GM19455 (cell line): ENCODE measurements at regions not wholly inside any gene's neighbourhood (a gene's known extent, or its start where the extent isn't known, plus 50 kb on each side); places are given as distances from the start of the nearest gene placed in this dataset.
"Not testable (repeated sequence)": the region's sequence is repeated elsewhere in the genome, so short reads cannot be mapped to it uniquely, and the experiment has no call there.

Experiments
- ATAC-seq: cut with Tn5 transposase; IDR thresholded peaks from one replicate; pipeline ENCODE4 v1.9.1; 2021; ENCODE audit not compliant: unreplicated experiment

- ATAC-seq, result no peak
Measured at GRCh38 chr10:56298941-56299340, 62.1 kb downstream of the ZWINT start.

GRCh38 chr10:56296618-56297017 lies 64.4 kb downstream of the ZWINT start:
- ATAC-seq, result no peak

- ATAC-seq, result no peak
Measured at GRCh38 chr10:56288403-56288802, 72.7 kb downstream of the ZWINT start.

GRCh38 chr10:56286096-56286495 lies 75.0 kb downstream of the ZWINT start:
- ATAC-seq, result no peak

GRCh38 chr10:56279270-56279669 lies 81.8 kb downstream of the ZWINT start:
- ATAC-seq, result no peak

GRCh38 chr10:56269181-56269580 lies 91.9 kb downstream of the ZWINT start:
- no peak for ATAC-seq

GRCh38 chr10:56266120-56266519 lies 94.9 kb downstream of the ZWINT start:
- ATAC-seq, result no peak

GRCh38 chr10:56258991-56259390 lies 102.1 kb downstream of the ZWINT start:
- no peak for ATAC-seq

- ATAC-seq, result no peak
Measured at GRCh38 chr10:56258378-56258777, 102.7 kb downstream of the ZWINT start.

- ATAC-seq, result no peak
Measured at GRCh38 chr10:56255298-56255697, 105.8 kb downstream of the ZWINT start.

GRCh38 chr10:56240471-56240870 lies 120.6 kb downstream of the ZWINT start:
- no peak for ATAC-seq

GRCh38 chr10:56231436-56231835 lies 129.6 kb downstream of the ZWINT start:
- ATAC-seq, result no peak

- ATAC-seq, result no peak
Measured at GRCh38 chr10:56222237-56222636, 138.8 kb downstream of the ZWINT start.

GRCh38 chr10:56212951-56213350 lies 148.1 kb downstream of the ZWINT start:
- no peak for ATAC-seq

- no peak for ATAC-seq
Measured at GRCh38 chr10:56181607-56182006, 179.5 kb downstream of the ZWINT start.

GRCh38 chr10:56178210-56178609 lies 182.8 kb downstream of the ZWINT start:
- ATAC-seq, result no peak

- ATAC-seq, result not testable (repeated sequence)
Measured at GRCh38 chr10:56155091-56155513, 206.0 kb downstream of the ZWINT start.

- no peak for ATAC-seq
Measured at GRCh38 chr10:56146806-56147205, 214.3 kb downstream of the ZWINT start.

- peak; percentile 77 for ATAC-seq
Measured at GRCh38 chr10:56142092-56142728, 218.8 kb downstream of the ZWINT start.

GRCh38 chr10:56139405-56139804 lies 221.7 kb downstream of the ZWINT start:
- ATAC-seq, result no peak

GRCh38 chr10:56135828-56136227 lies 225.2 kb downstream of the ZWINT start:
- no peak for ATAC-seq

- no peak for ATAC-seq
Measured at GRCh38 chr10:56123247-56123646, 237.8 kb downstream of the ZWINT start.

- ATAC-seq, result no peak
Measured at GRCh38 chr10:56116684-56117083, 244.4 kb downstream of the ZWINT start.
